SK-N-SH (cell line): ENCODE measurements at regions not wholly inside any gene's neighbourhood (a gene's known extent, or its start where the extent isn't known, plus 50 kb on each side); places are given as distances from the start of the nearest gene placed in this dataset.

Experiments
- CTCF ChIA-PET: fragments of 300-600, 350-600 bp; formaldehyde crosslinking; extraction: SDS; loops from one replicate; lab custom pipeline; 2021; lab: Yijun Ruan, JAX
- POLR2A ChIA-PET: fragments of 350-600 bp; sonication (Branson Sonifier 250); formaldehyde crosslinking; extraction: SDS; loops from one replicate; lab custom pipeline; 2020; ENCODE audit warnings: antibody characterized with exemption, inconsistent platforms; lab: Yijun Ruan, JAX
- DNase-seq: peaks from one replicate; pipeline ENCODE4 v3.0.0; 2012
- H2AFZ ChIP-seq: fragments of 200-600 bp; sonication (generic); 2 replicates; pipeline ENCODE4 v1.8.1; 2016; ENCODE audit warnings: antibody characterized with exemption, mild to moderate bottlenecking, low read depth
- H3F3A ChIP-seq: fragments of 200-600 bp; sonication (generic); replicated peaks from 2 replicates; pipeline ENCODE3; 2016; ENCODE audit warnings: antibody characterized with exemption, mild to moderate bottlenecking; ENCODE audit not compliant: insufficient read depth
- H3K27ac ChIP-seq, 2 experiments: fragments of 200-500 bp in 1 of 2; fragments of 200-600 bp in 1 of 2; sonication (Bioruptor generic) in 1 of 2; sonication (generic), shearing (Covaris generic) in 1 of 2; 2 replicates each; pipeline versions ENCODE4 v1.5.1 to v1.6.1; 2014 to 2016; ENCODE audit warnings: low read depth in 2 of 2, inconsistent platforms in 1 of 2, low read length in 1 of 2, mild to moderate bottlenecking in 1 of 2, mixed read lengths in 1 of 2
- H3K27me3 ChIP-seq: fragments of 200-600 bp; sonication (generic), shearing (Covaris generic); 2 replicates; pipeline ENCODE4 v1.6.1; 2016; ENCODE audit warnings: mixed run types; ENCODE audit not compliant: insufficient read depth
- H3K36me3 ChIP-seq, 2 experiments: fragments of 200-500 bp in 1 of 2; fragments of 200-600 bp in 1 of 2; sonication (Bioruptor generic) in 1 of 2; sonication (generic) in 1 of 2; replicated peaks in 1 of 2; 2 replicates each; pipeline versions ENCODE3 to v1.5.1; 2014 to 2016; ENCODE audit warnings: low read length in 1 of 2, mild to moderate bottlenecking in 1 of 2; ENCODE audit not compliant: insufficient read depth in 2 of 2, control insufficient read depth in 1 of 2
- H3K4me1 ChIP-seq, 2 experiments: fragments of 200-500 bp in 1 of 2; fragments of 200-600 bp in 1 of 2; sonication (Bioruptor generic) in 1 of 2; sonication (generic), shearing (Covaris generic) in 1 of 2; 2 replicates each; pipeline versions ENCODE4 v1.5.1 to v1.6.1; 2014 to 2016; ENCODE audit warnings: low read depth in 1 of 2, low read length in 1 of 2, mixed run types in 1 of 2; ENCODE audit not compliant: insufficient read depth in 2 of 2, control insufficient read depth in 1 of 2
- H3K4me2 ChIP-seq: fragments of 200-600 bp; sonication (generic), shearing (Covaris generic); 2 replicates; pipeline ENCODE4 v1.6.1; 2017; ENCODE audit warnings: mixed run types
- H3K4me3 ChIP-seq, 2 experiments: fragments of 200-500 bp in 1 of 2; fragments of 200-600 bp in 1 of 2; sonication (Bioruptor generic) in 1 of 2; sonication (generic), shearing (Covaris generic) in 1 of 2; 2 replicates each; pipeline versions ENCODE4 v1.5.1 to v1.8.1; 2014 to 2016; ENCODE audit warnings: low read depth in 2 of 2, inconsistent platforms in 1 of 2, low read length in 1 of 2, mild to moderate bottlenecking in 1 of 2, mixed read lengths in 1 of 2, moderate library complexity in 1 of 2
- H3K79me2 ChIP-seq: fragments of 200-600 bp; sonication (generic); 2 replicates; pipeline ENCODE4 v1.8.1; 2017; ENCODE audit warnings: mild to moderate bottlenecking; ENCODE audit not compliant: insufficient read depth
- H3K9ac ChIP-seq: fragments of 200-600 bp; sonication (generic); 2 replicates; pipeline ENCODE4 v1.6.1; 2017; ENCODE audit warnings: mixed run types
- H3K9me2 ChIP-seq: fragments of 200-600 bp; sonication (generic); 2 replicates; pipeline ENCODE4 v1.6.1; 2017; ENCODE audit warnings: mixed run types
- H3K9me3 ChIP-seq: fragments of 200-600 bp; sonication (generic); 2 replicates; pipeline ENCODE4 v1.6.1; 2017; ENCODE audit warnings: mixed run types, mild to moderate bottlenecking, moderate library complexity
- H4K20me1 ChIP-seq: fragments of 200-600 bp; sonication (generic); 2 replicates; pipeline ENCODE4 v1.6.1; 2017; ENCODE audit warnings: mild to moderate bottlenecking, mixed run types; ENCODE audit not compliant: insufficient read depth
- CHD2 ChIP-seq: fragments of 150-350 bp; IDR thresholded peaks from 2 replicates; pipeline ENCODE4 v1.6.1; 2018; ENCODE audit warnings: low read length; ENCODE audit not compliant: partially characterized antibody
- EZH2phosphoT487 ChIP-seq: fragments of 200-600 bp; sonication (generic); IDR thresholded peaks from 2 replicates; pipeline ENCODE4 v1.6.1; 2017; ENCODE audit warnings: low read depth, mixed run types, mild to moderate bottlenecking, antibody characterized with exemption, moderate library complexity, borderline replicate concordance
- FOXJ3 ChIP-seq: sonication (generic); formaldehyde crosslinking; IDR thresholded peaks from 2 replicates; pipeline ENCODE4 v1.5.1; 2020; ENCODE audit warnings: mild to moderate bottlenecking, missing genetic modification reagents
- GABPA ChIP-seq: IDR thresholded peaks from 2 replicates; pipeline ENCODE4 v1.4.0; 2012; ENCODE audit warnings: low read depth, mild to moderate bottlenecking
- GATA2 ChIP-seq: sonication (generic); formaldehyde crosslinking; IDR thresholded peaks from 2 replicates; pipeline ENCODE4 v1.5.0; 2020; ENCODE audit warnings: mild to moderate bottlenecking, missing genetic modification reagents
- JUND ChIP-seq: IDR thresholded peaks from 2 replicates; pipeline ENCODE4 v1.4.0; 2012
- MXI1 ChIP-seq: IDR thresholded peaks from 2 replicates; pipeline ENCODE4 v1.6.1; 2012; ENCODE audit warnings: mild to moderate bottlenecking, low read depth, low read length, improper control_type of control experiment
- NRF1 ChIP-seq: IDR thresholded peaks from 2 replicates; pipeline ENCODE4 v1.6.1; 2012; ENCODE audit warnings: low read depth, mild to moderate bottlenecking, low read length
- POLR2AphosphoS5 ChIP-seq: IDR thresholded peaks from 2 replicates; pipeline ENCODE4 v1.6.1; 2012; ENCODE audit warnings: low read depth, low read length
- RAD21 ChIP-seq: IDR thresholded peaks from 2 replicates; pipeline ENCODE4 v1.6.1; 2012; ENCODE audit warnings: mild to moderate bottlenecking, low read length
- RFX5 ChIP-seq: IDR thresholded peaks from 2 replicates; pipeline ENCODE4 v1.6.1; 2012; ENCODE audit warnings: mild to moderate bottlenecking, improper control_type of control experiment, low read length
- SMC3 ChIP-seq: IDR thresholded peaks from 2 replicates; pipeline ENCODE4 v1.6.1; 2012; ENCODE audit warnings: low read depth, low read length, improper control_type of control experiment
- TAF1 ChIP-seq: IDR thresholded peaks from 2 replicates; pipeline ENCODE4 v1.6.1; 2012; ENCODE audit warnings: low read depth, mild to moderate bottlenecking, low read length, moderate library complexity, borderline replicate concordance
- TEAD4 ChIP-seq: IDR thresholded peaks from 2 replicates; pipeline ENCODE4 v1.4.0; 2012; ENCODE audit warnings: mild to moderate bottlenecking, borderline replicate concordance; ENCODE audit not compliant: insufficient read depth
- WGBS: methylation state at CpG from one replicate; pipeline ENCODE4 v1.1.6; 2017; ENCODE audit warnings: low lambda C conversion rate; 5-methylcytosine and 5-hydroxymethylcytosine counted together
- TF ChIP-seq, protein P1 (sequence below): fragments of 150-350 bp; IDR thresholded peaks from 2 replicates; pipeline ENCODE4 v1.6.1; 2016; ENCODE audit warnings: mild to moderate bottlenecking, low read depth, low read length
- TF ChIP-seq, protein P2 (sequence below): IDR thresholded peaks from 2 replicates; pipeline ENCODE4 v1.4.0; 2012; ENCODE audit warnings: low read depth, borderline replicate concordance
- TF ChIP-seq, protein P3 (sequence below): IDR thresholded peaks from 2 replicates; pipeline ENCODE4 v1.4.0; 2012; ENCODE audit warnings: low read depth, borderline replicate concordance

DNA sequence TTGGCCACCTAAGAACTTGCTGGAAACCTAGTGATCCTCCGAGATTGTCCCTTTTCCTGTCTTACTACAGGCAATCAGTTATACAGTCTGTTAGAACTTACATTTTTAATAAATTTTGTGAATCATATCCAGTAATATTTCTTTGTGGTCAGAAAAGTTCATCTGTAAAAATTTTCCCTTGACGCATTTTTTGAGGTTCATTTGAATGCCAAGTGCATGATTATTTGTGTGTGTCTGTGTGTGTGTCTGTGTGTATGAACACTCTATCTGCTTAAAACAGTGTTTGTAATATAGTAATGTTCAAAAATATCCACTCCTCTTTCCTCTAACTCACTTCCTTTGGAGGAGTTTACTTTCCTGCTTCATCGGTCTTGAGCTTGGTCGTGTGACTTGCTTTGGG, 468.7 kb upstream of the FLRT2 start:
- Histone ChIP-seq H3K9ac (no peak overlapping the region), H3K27ac (no peak overlapping the region), H3K27me3 (no peaks in the 10 kb centered on the region), H3K79me2 (no peaks in the 10 kb centered on the region), H3K9me2 (no peaks in the 10 kb centered on the region; the same call in 1 of the 2 replicates), H3K4me1 (no peaks in the 10 kb centered on the region), H3K36me3 (no peaks in the 10 kb centered on the region), H3K9me3 (no peaks in the 10 kb centered on the region), H3K4me3 (no peak overlapping the region), H4K20me1 (no peaks in the 10 kb centered on the region), H3F3A (no peaks in the 10 kb centered on the region), H3K4me2 (no peak overlapping the region), H2AFZ (no peak overlapping the region)
- no peak for DNase-seq
- TF ChIP-seq, protein P1, sequence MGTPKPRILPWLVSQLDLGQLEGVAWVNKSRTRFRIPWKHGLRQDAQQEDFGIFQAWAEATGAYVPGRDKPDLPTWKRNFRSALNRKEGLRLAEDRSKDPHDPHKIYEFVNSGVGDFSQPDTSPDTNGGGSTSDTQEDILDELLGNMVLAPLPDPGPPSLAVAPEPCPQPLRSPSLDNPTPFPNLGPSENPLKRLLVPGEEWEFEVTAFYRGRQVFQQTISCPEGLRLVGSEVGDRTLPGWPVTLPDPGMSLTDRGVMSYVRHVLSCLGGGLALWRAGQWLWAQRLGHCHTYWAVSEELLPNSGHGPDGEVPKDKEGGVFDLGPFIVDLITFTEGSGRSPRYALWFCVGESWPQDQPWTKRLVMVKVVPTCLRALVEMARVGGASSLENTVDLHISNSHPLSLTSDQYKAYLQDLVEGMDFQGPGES = no peak
- TF ChIP-seq FOXJ3 (CRISPR knock-in tag) (no peak), GABPA (no peak), POLR2AphosphoS5 (no peak), SMC3 (no peak)
- TF ChIP-seq, protein P2, sequence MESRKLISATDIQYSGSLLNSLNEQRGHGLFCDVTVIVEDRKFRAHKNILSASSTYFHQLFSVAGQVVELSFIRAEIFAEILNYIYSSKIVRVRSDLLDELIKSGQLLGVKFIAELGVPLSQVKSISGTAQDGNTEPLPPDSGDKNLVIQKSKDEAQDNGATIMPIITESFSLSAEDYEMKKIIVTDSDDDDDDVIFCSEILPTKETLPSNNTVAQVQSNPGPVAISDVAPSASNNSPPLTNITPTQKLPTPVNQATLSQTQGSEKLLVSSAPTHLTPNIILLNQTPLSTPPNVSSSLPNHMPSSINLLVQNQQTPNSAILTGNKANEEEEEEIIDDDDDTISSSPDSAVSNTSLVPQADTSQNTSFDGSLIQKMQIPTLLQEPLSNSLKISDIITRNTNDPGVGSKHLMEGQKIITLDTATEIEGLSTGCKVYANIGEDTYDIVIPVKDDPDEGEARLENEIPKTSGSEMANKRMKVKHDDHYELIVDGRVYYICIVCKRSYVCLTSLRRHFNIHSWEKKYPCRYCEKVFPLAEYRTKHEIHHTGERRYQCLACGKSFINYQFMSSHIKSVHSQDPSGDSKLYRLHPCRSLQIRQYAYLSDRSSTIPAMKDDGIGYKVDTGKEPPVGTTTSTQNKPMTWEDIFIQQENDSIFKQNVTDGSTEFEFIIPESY = no peak
- 46% methylated on average over 4 of the region's 4 CpGs for WGBS
- POLR2A ChIA-PET = no interaction called here
- CTCF ChIA-PET = no interaction called here

DNA sequence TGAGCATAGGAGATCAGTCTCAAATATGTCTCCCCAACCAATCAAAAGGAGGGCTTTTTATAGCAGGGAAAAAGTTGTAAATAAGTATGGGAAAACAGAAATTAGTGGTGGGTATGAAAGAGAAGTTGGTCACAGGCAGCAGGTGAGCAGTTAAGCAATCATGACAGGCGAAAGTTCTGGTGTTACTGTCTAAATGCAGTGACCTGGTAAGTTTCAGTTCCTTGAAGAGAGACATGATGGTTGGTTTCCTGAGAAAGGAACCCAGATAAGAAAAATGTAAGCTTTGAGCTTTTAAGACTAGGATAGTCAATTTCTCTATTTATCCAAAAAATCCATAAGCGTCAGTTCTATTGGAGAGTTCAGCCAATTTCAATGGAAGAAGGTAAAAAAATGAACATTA, 466.2 kb upstream of the FLRT2 start:
- H3F3A ChIP-seq = no peaks in the 10 kb centered on the region
- no peak overlapping the region for H3K4me3 ChIP-seq
- no peak overlapping the region for H3K4me2 ChIP-seq
- no peaks in the 10 kb centered on the region for H3K9me3 ChIP-seq
- no peak overlapping the region for H3K27ac ChIP-seq
- no peaks in the 10 kb centered on the region for H3K36me3 ChIP-seq
- H4K20me1 ChIP-seq = no peaks in the 10 kb centered on the region
- no peaks in the 10 kb centered on the region for H3K27me3 ChIP-seq
- no peaks in the 10 kb centered on the region for H3K79me2 ChIP-seq
- no peak overlapping the region for H3K9ac ChIP-seq
- H2AFZ ChIP-seq = no peak overlapping the region
- no peak for DNase-seq
- H3K4me1 ChIP-seq = no peaks in the 10 kb centered on the region
- ChIA-PET CTCF (no interaction called here), POLR2A (no interaction called here)
- 2% methylated on average over 2 of the region's 2 CpGs for WGBS
- H3K9me2 ChIP-seq = no peaks in the 10 kb centered on the region; the same call in 1 of the 2 replicates
- TF ChIP-seq SMC3 (no peak), TAF1 (no peak)

DNA sequence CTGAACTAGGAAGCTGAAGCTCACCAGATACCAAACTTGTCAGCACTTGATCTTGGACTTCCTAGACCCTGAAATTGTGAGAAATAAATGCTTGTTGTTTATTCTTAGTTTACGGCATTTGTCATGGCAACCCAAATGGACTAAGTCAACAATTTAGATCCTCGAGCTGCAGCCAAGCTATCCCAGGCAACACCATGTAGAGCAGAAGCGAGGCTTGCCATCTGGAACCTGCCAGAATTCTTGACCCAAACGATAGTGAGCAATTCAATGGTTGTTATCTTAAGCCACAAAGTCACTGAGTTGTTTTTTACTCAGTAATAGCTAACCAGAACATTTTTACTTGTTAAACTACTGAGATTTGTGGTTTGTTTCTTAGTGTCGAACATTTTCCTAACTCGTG, 458.5 kb upstream of the FLRT2 start:
- ChIA-PET CTCF (interaction anchor here (0.6 kb wide), 1 partner anchor 13 kb away, joined by 3 read pairs; no protein-coding TSS in a partner anchor), POLR2A (no interaction called here)
- no peaks in the 10 kb centered on the region for H3K4me1 ChIP-seq
- H3K4me3 ChIP-seq = no peak overlapping the region
- no peak for DNase-seq
- no peaks in the 10 kb centered on the region for H3K79me2 ChIP-seq
- no peak overlapping the region for H3K27ac ChIP-seq
- H2AFZ ChIP-seq = no peak overlapping the region
- H3K36me3 ChIP-seq = no peaks in the 10 kb centered on the region
- H4K20me1 ChIP-seq = no peaks in the 10 kb centered on the region
- H3K27me3 ChIP-seq = no peaks in the 10 kb centered on the region
- H3K9ac ChIP-seq = no peak overlapping the region
- H3F3A ChIP-seq = no peaks in the 10 kb centered on the region
- H3K9me3 ChIP-seq = no peaks in the 10 kb centered on the region
- H3K4me2 ChIP-seq = no peak overlapping the region
- WGBS = 19% methylated on average over 6 of the region's 6 CpGs
- H3K9me2 ChIP-seq = no peaks in the 10 kb centered on the region
- TF ChIP-seq SMC3 (no peak), GATA2 (CRISPR knock-in tag) (no peak), TAF1 (no peak), CHD2 (no peak), MXI1 (no peak), POLR2AphosphoS5 (no peak), EZH2phosphoT487 (no peak), GABPA (no peak), RAD21 (no peak), TEAD4 (no peak), JUND (no peak), NRF1 (no peak), RFX5 (no peak)
- TF ChIP-seq, protein P3, sequence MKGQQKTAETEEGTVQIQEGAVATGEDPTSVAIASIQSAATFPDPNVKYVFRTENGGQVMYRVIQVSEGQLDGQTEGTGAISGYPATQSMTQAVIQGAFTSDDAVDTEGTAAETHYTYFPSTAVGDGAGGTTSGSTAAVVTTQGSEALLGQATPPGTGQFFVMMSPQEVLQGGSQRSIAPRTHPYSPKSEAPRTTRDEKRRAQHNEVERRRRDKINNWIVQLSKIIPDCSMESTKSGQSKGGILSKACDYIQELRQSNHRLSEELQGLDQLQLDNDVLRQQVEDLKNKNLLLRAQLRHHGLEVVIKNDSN = no peak
- TF ChIP-seq, protein P1 = no peak
